Liver (tissue), 8 donors: ENCODE measurements at regions not wholly inside any gene's neighbourhood (a gene's known extent, or its start where the extent isn't known, plus 50 kb on each side); places are given as distances from the start of the nearest gene placed in this dataset.
"Not testable (repeated sequence)": the region's sequence is repeated elsewhere in the genome, so short reads cannot be mapped to it uniquely, and the experiment has no call there.

Experiments
- DNase-seq: peaks from one replicate; pipeline ENCODE4 v3.0.0-alpha.2; 2017; ENCODE audit warnings: low spot score
- H3K27ac ChIP-seq, 2 donors: one replicate each; pipeline ENCODE4 v1.7.0; 2013; ENCODE audit warnings: inconsistent platforms in 2 of 2, low read length in 2 of 2, control low read depth in 1 of 2, low read depth in 1 of 2, mild to moderate bottlenecking in 1 of 2
- H3K27me3 ChIP-seq, 4 donors: one replicate each; pipeline versions ENCODE4 v1.6.1 to v1.7.0; 2013; ENCODE audit warnings: low read length in 3 of 4, inconsistent platforms in 1 of 4, mild to moderate bottlenecking in 1 of 4, moderate library complexity in 1 of 4; ENCODE audit not compliant: control insufficient read depth in 4 of 4, insufficient read depth in 4 of 4
- H3K36me3 ChIP-seq, 4 donors: one replicate each; pipeline versions ENCODE4 v1.6.1 to v1.7.0; 2013; ENCODE audit warnings: low read length in 3 of 4, mild to moderate bottlenecking in 3 of 4, low read depth in 1 of 4, moderate library complexity in 1 of 4; ENCODE audit not compliant: control insufficient read depth in 4 of 4, insufficient read depth in 3 of 4
- H3K4me1 ChIP-seq, 4 donors: one replicate each; pipeline versions ENCODE4 v1.6.1 to v1.7.0; 2013; ENCODE audit warnings: low read length in 3 of 4, mild to moderate bottlenecking in 3 of 4, moderate library complexity in 1 of 4; ENCODE audit not compliant: control insufficient read depth in 4 of 4, insufficient read depth in 4 of 4
- H3K4me3 ChIP-seq, 3 donors: one replicate each; pipeline versions ENCODE4 v1.6.1 to v1.7.0; 2013; ENCODE audit warnings: low read length in 3 of 3, control low read depth in 1 of 3, low read depth in 1 of 3, mild to moderate bottlenecking in 1 of 3
- H3K9ac ChIP-seq, 2 donors: one replicate each; pipeline ENCODE4 v1.7.0; 2013; ENCODE audit warnings: low read length in 2 of 2, mild to moderate bottlenecking in 2 of 2, moderate library complexity in 2 of 2, control low read depth in 1 of 2, low read depth in 1 of 2
- H3K9me3 ChIP-seq, 4 donors: one replicate each; pipeline versions ENCODE4 v1.6.1 to v1.7.0; 2013; ENCODE audit warnings: low read length in 3 of 4; ENCODE audit not compliant: control insufficient read depth in 4 of 4
- EGR1 ChIP-seq, 2 donors: IDR thresholded peaks; 2 replicates each; pipeline ENCODE4 v1.6.1; 2016 to 2018; ENCODE audit warnings: antibody characterized with exemption in 2 of 2, low read depth in 2 of 2
- FOXA1 ChIP-seq: IDR thresholded peaks from 2 replicates; pipeline ENCODE4 v1.6.1; 2016; ENCODE audit warnings: antibody characterized with exemption
- FOXA2 ChIP-seq: IDR thresholded peaks from 2 replicates; pipeline ENCODE4 v1.6.1; 2016; ENCODE audit warnings: antibody characterized with exemption
- GABPA ChIP-seq, 2 donors: IDR thresholded peaks in 1 of 2; conservative IDR thresholded peaks in 1 of 2; 2 replicates each; pipeline ENCODE4 v1.6.1; 2016; ENCODE audit warnings: antibody characterized with exemption in 2 of 2, mild to moderate bottlenecking in 1 of 2, moderate library complexity in 1 of 2
- HNF4A ChIP-seq, 2 donors: conservative IDR thresholded peaks; 2 replicates each; pipeline ENCODE4 v1.6.1; 2016; ENCODE audit warnings: antibody characterized with exemption in 2 of 2, mild to moderate bottlenecking in 2 of 2
- HNF4G ChIP-seq: IDR thresholded peaks from 2 replicates; pipeline ENCODE4 v1.6.1; 2016; ENCODE audit warnings: antibody characterized with exemption
- JUND ChIP-seq, 2 donors: IDR thresholded peaks; 2 replicates each; pipeline ENCODE4 v1.6.1; 2016; ENCODE audit warnings: antibody characterized with exemption in 2 of 2
- NR2F2 ChIP-seq: IDR thresholded peaks from 2 replicates; pipeline ENCODE4 v1.6.1; 2016; ENCODE audit warnings: antibody characterized with exemption
- RAD21 ChIP-seq, 2 donors: IDR thresholded peaks; 2 replicates each; pipeline ENCODE4 v1.6.1; 2016; ENCODE audit warnings: antibody characterized with exemption in 2 of 2, mild to moderate bottlenecking in 2 of 2
- RXRA ChIP-seq, 2 donors: IDR thresholded peaks; 2 replicates each; pipeline ENCODE4 v1.6.1; 2017 to 2018; ENCODE audit warnings: antibody characterized with exemption in 2 of 2, mild to moderate bottlenecking in 1 of 2
- SP1 ChIP-seq: IDR thresholded peaks from 2 replicates; pipeline ENCODE4 v1.6.1; 2018; ENCODE audit warnings: antibody characterized with exemption, mild to moderate bottlenecking
- TAF1 ChIP-seq: conservative IDR thresholded peaks from 2 replicates; pipeline ENCODE4 v1.6.1; 2016; ENCODE audit warnings: antibody characterized with exemption, mild to moderate bottlenecking
- YY1 ChIP-seq: IDR thresholded peaks from 2 replicates; pipeline ENCODE4 v1.6.1; 2016; ENCODE audit warnings: antibody characterized with exemption, mild to moderate bottlenecking
- WGBS: extraction: QIAGEN DNeasy Blood & Tissue Kit; methylation state at CpG from one replicate; pipeline ENCODE4 v1.1.7; 2013; 5-methylcytosine and 5-hydroxymethylcytosine counted together
- TF ChIP-seq, protein P1 (sequence below): IDR thresholded peaks from 2 replicates; pipeline ENCODE4 v1.6.1; 2016; ENCODE audit warnings: antibody characterized with exemption
- TF ChIP-seq, protein P2 (sequence below): IDR thresholded peaks from 2 replicates; pipeline ENCODE4 v1.6.1; 2016; ENCODE audit warnings: antibody characterized with exemption
- TF ChIP-seq, protein P3 (sequence below): IDR thresholded peaks from 2 replicates; pipeline ENCODE4 v1.6.1; 2016; ENCODE audit warnings: antibody characterized with exemption, mild to moderate bottlenecking
- TF ChIP-seq, protein P4 (sequence below): IDR thresholded peaks from 2 replicates; pipeline ENCODE4 v1.6.1; 2016; ENCODE audit warnings: antibody characterized with exemption
- TF ChIP-seq, protein P5 (sequence below): fragments of 150-350 bp; IDR thresholded peaks from 2 replicates; pipeline ENCODE4 v1.5.1; 2017; ENCODE audit warnings: improper control_type of control experiment, low read depth, low read length; ENCODE audit not compliant: missing input control
- donor health status: healthy.
- donor health status: healthy.
- donor health status: healthy.
- donor health status: healthy.
- donor health status: healthy.

DNA sequence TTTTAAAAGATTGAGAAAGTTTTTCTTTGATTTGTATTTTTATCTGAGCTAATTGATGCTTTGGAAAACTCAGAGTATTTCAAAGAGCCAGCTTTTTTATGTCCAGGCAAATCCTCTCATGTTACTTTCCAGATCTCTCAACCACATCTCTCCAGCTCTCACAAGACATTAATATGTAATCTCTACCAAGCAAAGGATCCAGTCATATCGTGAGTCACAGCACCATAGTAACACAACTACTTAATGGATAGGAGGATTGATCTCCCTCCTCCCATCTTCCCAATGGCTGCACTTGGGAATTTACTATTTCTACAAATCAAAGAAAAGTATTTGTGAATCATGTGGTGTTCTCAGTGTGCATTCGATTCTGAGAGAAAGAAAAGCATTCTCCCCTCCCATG lies 63.3 kb downstream of the POU4F1 start:
- DNase-seq: no peak

DNA sequence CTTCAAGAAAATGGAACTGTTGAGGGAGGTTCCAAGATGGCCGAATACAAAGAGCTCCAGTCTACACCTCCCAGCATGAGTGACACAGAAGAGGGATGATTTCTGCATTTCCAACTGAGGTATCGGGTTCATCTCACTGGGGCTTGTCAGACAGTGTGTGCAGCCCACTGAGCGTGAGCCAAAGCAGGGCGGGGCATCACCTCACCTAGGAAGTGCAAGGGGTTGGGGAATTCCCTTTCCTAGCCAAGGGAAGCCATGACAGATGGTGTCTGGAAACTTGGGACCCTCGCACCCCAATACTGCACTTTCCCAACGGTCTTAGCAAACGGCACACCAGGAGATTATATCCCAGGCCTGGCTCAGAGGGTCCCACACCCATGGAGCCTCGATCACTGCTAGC lies 77.3 kb downstream of the POU4F1 start:
- 80% methylated on average over 8 of the region's 8 CpGs for WGBS
- not testable (repeated sequence) for H3K4me3 ChIP-seq, H3K9me3 ChIP-seq, H3K36me3 ChIP-seq, H3K9ac ChIP-seq, H3K4me1 ChIP-seq, H3K27ac ChIP-seq, H3K27me3 ChIP-seq, DNase-seq

More for the DNA sequence above, 63.3 kb downstream of the POU4F1 start:
- Histone ChIP-seq H3K27me3 (no peaks in the 10 kb centered on the region), H3K9me3 (no peaks in the 10 kb centered on the region), H3K4me1 (no peaks in the 10 kb centered on the region), H3K36me3 (no peaks in the 10 kb centered on the region), H3K27ac (no peak overlapping the region), H3K4me3 (no peak overlapping the region), H3K9ac (no peak overlapping the region)
- WGBS: 52% methylated on average over 2 of the region's 2 CpGs
- TF ChIP-seq YY1 (no peak), GABPA (IDR thresholded peaks at IDR 0.05 in 1 of 2, conservative IDR thresholded peaks at IDR 0.05 in 1 of 2) (no peak), SP1 (no peak), FOXA1 (no peak), JUND (IDR thresholded peaks at IDR 0.05) (no peak), HNF4A (conservative IDR thresholded peaks at IDR 0.05) (no peak), FOXA2 (no peak), HNF4G (no peak), RXRA (IDR thresholded peaks at IDR 0.05) (no peak), TAF1 (no peak), NR2F2 (no peak), EGR1 (IDR thresholded peaks at IDR 0.05; ENCODE audit: low read depth in 2 of 2) (no peak), RAD21 (IDR thresholded peaks at IDR 0.05) (no peak)
- TF ChIP-seq, protein P1, sequence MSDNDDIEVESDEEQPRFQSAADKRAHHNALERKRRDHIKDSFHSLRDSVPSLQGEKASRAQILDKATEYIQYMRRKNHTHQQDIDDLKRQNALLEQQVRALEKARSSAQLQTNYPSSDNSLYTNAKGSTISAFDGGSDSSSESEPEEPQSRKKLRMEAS: no peak
- TF ChIP-seq, protein P2, sequence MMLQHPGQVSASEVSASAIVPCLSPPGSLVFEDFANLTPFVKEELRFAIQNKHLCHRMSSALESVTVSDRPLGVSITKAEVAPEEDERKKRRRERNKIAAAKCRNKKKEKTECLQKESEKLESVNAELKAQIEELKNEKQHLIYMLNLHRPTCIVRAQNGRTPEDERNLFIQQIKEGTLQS: no peak
- TF ChIP-seq, protein P3, sequence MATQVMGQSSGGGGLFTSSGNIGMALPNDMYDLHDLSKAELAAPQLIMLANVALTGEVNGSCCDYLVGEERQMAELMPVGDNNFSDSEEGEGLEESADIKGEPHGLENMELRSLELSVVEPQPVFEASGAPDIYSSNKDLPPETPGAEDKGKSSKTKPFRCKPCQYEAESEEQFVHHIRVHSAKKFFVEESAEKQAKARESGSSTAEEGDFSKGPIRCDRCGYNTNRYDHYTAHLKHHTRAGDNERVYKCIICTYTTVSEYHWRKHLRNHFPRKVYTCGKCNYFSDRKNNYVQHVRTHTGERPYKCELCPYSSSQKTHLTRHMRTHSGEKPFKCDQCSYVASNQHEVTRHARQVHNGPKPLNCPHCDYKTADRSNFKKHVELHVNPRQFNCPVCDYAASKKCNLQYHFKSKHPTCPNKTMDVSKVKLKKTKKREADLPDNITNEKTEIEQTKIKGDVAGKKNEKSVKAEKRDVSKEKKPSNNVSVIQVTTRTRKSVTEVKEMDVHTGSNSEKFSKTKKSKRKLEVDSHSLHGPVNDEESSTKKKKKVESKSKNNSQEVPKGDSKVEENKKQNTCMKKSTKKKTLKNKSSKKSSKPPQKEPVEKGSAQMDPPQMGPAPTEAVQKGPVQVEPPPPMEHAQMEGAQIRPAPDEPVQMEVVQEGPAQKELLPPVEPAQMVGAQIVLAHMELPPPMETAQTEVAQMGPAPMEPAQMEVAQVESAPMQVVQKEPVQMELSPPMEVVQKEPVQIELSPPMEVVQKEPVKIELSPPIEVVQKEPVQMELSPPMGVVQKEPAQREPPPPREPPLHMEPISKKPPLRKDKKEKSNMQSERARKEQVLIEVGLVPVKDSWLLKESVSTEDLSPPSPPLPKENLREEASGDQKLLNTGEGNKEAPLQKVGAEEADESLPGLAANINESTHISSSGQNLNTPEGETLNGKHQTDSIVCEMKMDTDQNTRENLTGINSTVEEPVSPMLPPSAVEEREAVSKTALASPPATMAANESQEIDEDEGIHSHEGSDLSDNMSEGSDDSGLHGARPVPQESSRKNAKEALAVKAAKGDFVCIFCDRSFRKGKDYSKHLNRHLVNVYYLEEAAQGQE: no peak
- TF ChIP-seq, protein P4, sequence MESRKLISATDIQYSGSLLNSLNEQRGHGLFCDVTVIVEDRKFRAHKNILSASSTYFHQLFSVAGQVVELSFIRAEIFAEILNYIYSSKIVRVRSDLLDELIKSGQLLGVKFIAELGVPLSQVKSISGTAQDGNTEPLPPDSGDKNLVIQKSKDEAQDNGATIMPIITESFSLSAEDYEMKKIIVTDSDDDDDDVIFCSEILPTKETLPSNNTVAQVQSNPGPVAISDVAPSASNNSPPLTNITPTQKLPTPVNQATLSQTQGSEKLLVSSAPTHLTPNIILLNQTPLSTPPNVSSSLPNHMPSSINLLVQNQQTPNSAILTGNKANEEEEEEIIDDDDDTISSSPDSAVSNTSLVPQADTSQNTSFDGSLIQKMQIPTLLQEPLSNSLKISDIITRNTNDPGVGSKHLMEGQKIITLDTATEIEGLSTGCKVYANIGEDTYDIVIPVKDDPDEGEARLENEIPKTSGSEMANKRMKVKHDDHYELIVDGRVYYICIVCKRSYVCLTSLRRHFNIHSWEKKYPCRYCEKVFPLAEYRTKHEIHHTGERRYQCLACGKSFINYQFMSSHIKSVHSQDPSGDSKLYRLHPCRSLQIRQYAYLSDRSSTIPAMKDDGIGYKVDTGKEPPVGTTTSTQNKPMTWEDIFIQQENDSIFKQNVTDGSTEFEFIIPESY: no peak
- TF ChIP-seq, protein P5, sequence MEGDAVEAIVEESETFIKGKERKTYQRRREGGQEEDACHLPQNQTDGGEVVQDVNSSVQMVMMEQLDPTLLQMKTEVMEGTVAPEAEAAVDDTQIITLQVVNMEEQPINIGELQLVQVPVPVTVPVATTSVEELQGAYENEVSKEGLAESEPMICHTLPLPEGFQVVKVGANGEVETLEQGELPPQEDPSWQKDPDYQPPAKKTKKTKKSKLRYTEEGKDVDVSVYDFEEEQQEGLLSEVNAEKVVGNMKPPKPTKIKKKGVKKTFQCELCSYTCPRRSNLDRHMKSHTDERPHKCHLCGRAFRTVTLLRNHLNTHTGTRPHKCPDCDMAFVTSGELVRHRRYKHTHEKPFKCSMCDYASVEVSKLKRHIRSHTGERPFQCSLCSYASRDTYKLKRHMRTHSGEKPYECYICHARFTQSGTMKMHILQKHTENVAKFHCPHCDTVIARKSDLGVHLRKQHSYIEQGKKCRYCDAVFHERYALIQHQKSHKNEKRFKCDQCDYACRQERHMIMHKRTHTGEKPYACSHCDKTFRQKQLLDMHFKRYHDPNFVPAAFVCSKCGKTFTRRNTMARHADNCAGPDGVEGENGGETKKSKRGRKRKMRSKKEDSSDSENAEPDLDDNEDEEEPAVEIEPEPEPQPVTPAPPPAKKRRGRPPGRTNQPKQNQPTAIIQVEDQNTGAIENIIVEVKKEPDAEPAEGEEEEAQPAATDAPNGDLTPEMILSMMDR: no peak
